MG63 (cell line): ENCODE measurements at regions not wholly inside any gene's neighbourhood (a gene's known extent, or its start where the extent isn't known, plus 50 kb on each side); places are given as distances from the start of the nearest gene placed in this dataset.
"Not testable (repeated sequence)": the region's sequence is repeated elsewhere in the genome, so short reads cannot be mapped to it uniquely, and the experiment has no call there.

Source experiments
- DNase-seq: peaks from one replicate; pipeline ENCODE4 v3.0.0-alpha.2; 2020
- H3K27me3 ChIP-seq: fragments of 250-450 bp; sonication (Bioruptor Pico); 2 replicates; pipeline ENCODE4 v1.5.1; 2020; ENCODE audit warnings: mild to moderate bottlenecking, moderate library complexity
- H3K36me3 ChIP-seq: fragments of 250-450 bp; sonication (Bioruptor Pico); 2 replicates; pipeline ENCODE4 v1.5.1; 2020; ENCODE audit warnings: mild to moderate bottlenecking, moderate library complexity
- H3K4me3 ChIP-seq: fragments of 250-450 bp; sonication (Bioruptor Pico); 2 replicates; pipeline ENCODE4 v1.5.1; 2020; ENCODE audit warnings: mild to moderate bottlenecking, moderate library complexity
- H3K9me3 ChIP-seq: fragments of 250-450 bp; sonication (Bioruptor Pico); 2 replicates; pipeline ENCODE4 v1.5.1; 2020; ENCODE audit warnings: mild to moderate bottlenecking, moderate library complexity

- H3K9me3 ChIP-seq, H3K36me3 ChIP-seq, DNase-seq, H3K4me3 ChIP-seq, H3K27me3 ChIP-seq: not testable (repeated sequence)
Measured at GRCh38 chr9:62827957-62828907, 1638.4 kb downstream of the SPATA31A7 start.

- H3K27me3 ChIP-seq, DNase-seq, H3K36me3 ChIP-seq, H3K9me3 ChIP-seq, H3K4me3 ChIP-seq: not testable (repeated sequence)
Measured at GRCh38 chr9:62830829-62831459, 1641.1 kb downstream of the SPATA31A7 start.

GRCh38 chr9:62833323-62834200, 1643.7 kb downstream of the SPATA31A7 start:
- not testable (repeated sequence) for H3K4me3 ChIP-seq, H3K27me3 ChIP-seq, H3K9me3 ChIP-seq, H3K36me3 ChIP-seq
- DNase-seq: peak; percentile 51

GRCh38 chr9:62837254-62837911, 1647.5 kb downstream of the SPATA31A7 start:
- peak; percentile 72 for DNase-seq
- not testable (repeated sequence) for H3K27me3 ChIP-seq, H3K36me3 ChIP-seq, H3K9me3 ChIP-seq, H3K4me3 ChIP-seq

GRCh38 chr9:62838024-62838718, 1648.3 kb downstream of the SPATA31A7 start:
- H3K9me3 ChIP-seq, H3K27me3 ChIP-seq, H3K36me3 ChIP-seq: not testable (repeated sequence)
- peak; percentile 94 for DNase-seq
- H3K4me3 ChIP-seq: peak overlapping the region; percentile 35

GRCh38 chr9:62839168-62839567, 1649.3 kb downstream of the SPATA31A7 start:
- not testable (repeated sequence) for H3K4me3 ChIP-seq, H3K9me3 ChIP-seq, DNase-seq

GRCh38 chr9:62843145-62843544, 1653.3 kb downstream of the SPATA31A7 start:
- H3K36me3 ChIP-seq, H3K9me3 ChIP-seq, DNase-seq, H3K27me3 ChIP-seq, H3K4me3 ChIP-seq: not testable (repeated sequence)

More at GRCh38 chr9:62839168-62839567, 1649.3 kb downstream of the SPATA31A7 start:
- H3K36me3 ChIP-seq, H3K27me3 ChIP-seq: not testable (repeated sequence)

- DNase-seq, H3K27me3 ChIP-seq, H3K36me3 ChIP-seq, H3K9me3 ChIP-seq, H3K4me3 ChIP-seq: not testable (repeated sequence)
Measured at GRCh38 chr9:62843706-62844290, 1654.0 kb downstream of the SPATA31A7 start.

GRCh38 chr9:62844681-62845185, 1654.9 kb downstream of the SPATA31A7 start:
- DNase-seq, H3K9me3 ChIP-seq, H3K4me3 ChIP-seq, H3K27me3 ChIP-seq, H3K36me3 ChIP-seq: not testable (repeated sequence)

- H3K9me3 ChIP-seq, DNase-seq: not testable (repeated sequence)
Measured at GRCh38 chr9:62848258-62848657, 1658.4 kb downstream of the SPATA31A7 start.

GRCh38 chr9:62849991-62850390, 1660.2 kb downstream of the SPATA31A7 start:
- not testable (repeated sequence) for H3K9me3 ChIP-seq, H3K4me3 ChIP-seq, H3K27me3 ChIP-seq, H3K36me3 ChIP-seq
- DNase-seq: peak; percentile 10

More at GRCh38 chr9:62848258-62848657, 1658.4 kb downstream of the SPATA31A7 start:
- not testable (repeated sequence) for H3K27me3 ChIP-seq, H3K4me3 ChIP-seq, H3K36me3 ChIP-seq

- not testable (repeated sequence) for H3K27me3 ChIP-seq, H3K36me3 ChIP-seq, H3K9me3 ChIP-seq
Measured at GRCh38 chr9:62857280-62857679, 1667.4 kb downstream of the SPATA31A7 start.

GRCh38 chr9:62858240-62858639, 1668.4 kb downstream of the SPATA31A7 start:
- H3K4me3 ChIP-seq, H3K27me3 ChIP-seq, H3K9me3 ChIP-seq, H3K36me3 ChIP-seq, DNase-seq: not testable (repeated sequence)

More at GRCh38 chr9:62857280-62857679, 1667.4 kb downstream of the SPATA31A7 start:
- DNase-seq, H3K4me3 ChIP-seq: not testable (repeated sequence)

GRCh38 chr9:62860939-62861860, 1671.4 kb downstream of the SPATA31A7 start:
- not testable (repeated sequence) for H3K9me3 ChIP-seq, DNase-seq, H3K36me3 ChIP-seq, H3K4me3 ChIP-seq, H3K27me3 ChIP-seq

- H3K9me3 ChIP-seq, H3K36me3 ChIP-seq, H3K27me3 ChIP-seq, H3K4me3 ChIP-seq, DNase-seq: not testable (repeated sequence)
Measured at GRCh38 chr9:62862180-62862579, 1672.3 kb downstream of the SPATA31A7 start.
